TTC549 (cell line): ENCODE measurements at regions not wholly inside any gene's neighbourhood (a gene's known extent, or its start where the extent isn't known, plus 50 kb on each side); places are given as distances from the start of the nearest gene placed in this dataset.

ENCODE experiments used
- FAIRE-seq: peaks from 2 replicates; lab custom pipeline; 2012; peaks lifted over from hg19 to GRCh38; lab: Jason Lieb, UNC

GRCh38 chr4:128527946-128528576 lies 240.4 kb upstream of the PGRMC2 start:
- no peak for FAIRE-seq

- FAIRE-seq = no peak
Observed at GRCh38 chr4:128527351-128527750, 239.7 kb upstream of the PGRMC2 start.

- FAIRE-seq = no peak
Observed at GRCh38 chr4:128525992-128526630, 238.5 kb upstream of the PGRMC2 start.

- no peak for FAIRE-seq
Observed at GRCh38 chr4:128525387-128525786, 237.8 kb upstream of the PGRMC2 start.

GRCh38 chr4:128524311-128524710 lies 236.7 kb upstream of the PGRMC2 start:
- no peak for FAIRE-seq

- FAIRE-seq = no peak
Observed at GRCh38 chr4:128521648-128522111, 234.1 kb upstream of the PGRMC2 start.

- FAIRE-seq = no peak
Observed at GRCh38 chr4:128521156-128521555, 233.5 kb upstream of the PGRMC2 start.

- no peak for FAIRE-seq
Observed at GRCh38 chr4:128519163-128519830, 231.7 kb upstream of the PGRMC2 start.

- FAIRE-seq = no peak
Observed at GRCh38 chr4:128517739-128518510, 230.3 kb upstream of the PGRMC2 start.

GRCh38 chr4:128517096-128517738 lies 229.6 kb upstream of the PGRMC2 start:
- no peak for FAIRE-seq

GRCh38 chr4:128516301-128516969 lies 228.8 kb upstream of the PGRMC2 start:
- no peak for FAIRE-seq

- FAIRE-seq = no peak
Observed at GRCh38 chr4:128513664-128514484, 226.3 kb upstream of the PGRMC2 start.

GRCh38 chr4:128512767-128513322 lies 225.2 kb upstream of the PGRMC2 start:
- FAIRE-seq = no peak

- FAIRE-seq = no peak
Observed at GRCh38 chr4:128512161-128512560, 224.5 kb upstream of the PGRMC2 start.

GRCh38 chr4:128510850-128511249 lies 223.2 kb upstream of the PGRMC2 start:
- no peak for FAIRE-seq

- no peak for FAIRE-seq
Observed at GRCh38 chr4:128502818-128503527, 215.4 kb upstream of the PGRMC2 start.

- no peak for FAIRE-seq
Observed at GRCh38 chr4:128501239-128501638, 213.6 kb upstream of the PGRMC2 start.

GRCh38 chr4:128488055-128488705 lies 200.6 kb upstream of the PGRMC2 start:
- no peak for FAIRE-seq

GRCh38 chr4:128484896-128485295 lies 197.3 kb upstream of the PGRMC2 start:
- no peak for FAIRE-seq
